ENCODE measurements at regions not wholly inside any gene's neighbourhood (a gene's known extent, or its start where the extent isn't known, plus 50 kb on each side); places are given as distances from the start of the nearest gene placed in this dataset.

GRCh38 chr21:28397040-28397439 lies 595.6 kb downstream of the LTN1 start:
- Mint-ChIP-seq H3K9me3 (ENCODE audit: unreplicated experiment) (peaks cover 11% of the 10 kb centered on the region), H3K4me1 (ENCODE audit: low read depth, unreplicated experiment) (no peaks in the 10 kb centered on the region), H3K27me3 (ENCODE audit: low read depth, unreplicated experiment) (no peaks in the 10 kb centered on the region), H3K36me3 (ENCODE audit: low read depth, unreplicated experiment) (no peaks in the 10 kb centered on the region), H3K4me3 (ENCODE audit: unreplicated experiment) (no peak overlapping the region), H3K27ac (ENCODE audit: unreplicated experiment) (no peak overlapping the region)
- H3K4me3 ChIP-seq (ENCODE audit: insufficient read depth, low read depth, low read length) = no peak overlapping the region
- no peak overlapping the region for H3K4me2 ChIP-seq (ENCODE audit: low read length)
- no peaks in the 10 kb centered on the region for H3K4me1 ChIP-seq (ENCODE audit: insufficient read depth, low read length)
- no peaks in the 10 kb centered on the region for H3K79me2 ChIP-seq (ENCODE audit: insufficient read depth, low read length)
- H3K36me3 ChIP-seq (ENCODE audit: insufficient read depth, low read length) = no peaks in the 10 kb centered on the region
- no peak for DNase-seq (ENCODE audit: low read depth)
- H2AFZ ChIP-seq (ENCODE audit: low read depth, low read length) = no peak overlapping the region
- H3K9me3 ChIP-seq (ENCODE audit: insufficient read depth, low read depth, low read length) = peaks cover 5% of the 10 kb centered on the region
- no peak for FAIRE-seq
- H3K27ac ChIP-seq (ENCODE audit: low read depth, low read length) = no peak overlapping the region
- TF ChIP-seq EZH2 (IDR thresholded peaks at IDR 0.05; ENCODE audit: insufficient read depth, low read length) (no peak), CTCF (IDR thresholded peaks at IDR 0.05; ENCODE audit: insufficient read depth, low read depth, low read length) (no peak)
- H3K27me3 ChIP-seq (ENCODE audit: insufficient read depth, low read length) = no peaks in the 10 kb centered on the region
- H3K9ac ChIP-seq (ENCODE audit: low read length) = no peak overlapping the region
- no peaks in the 10 kb centered on the region for H4K20me1 ChIP-seq (ENCODE audit: insufficient read depth, low read length)

GRCh38 chr21:28396421-28396820 lies 596.3 kb downstream of the LTN1 start:
- Mint-ChIP-seq H3K36me3 (ENCODE audit: low read depth, unreplicated experiment) (no peaks in the 10 kb centered on the region), H3K9me3 (ENCODE audit: unreplicated experiment) (peaks cover 11% of the 10 kb centered on the region), H3K4me3 (ENCODE audit: unreplicated experiment) (no peak overlapping the region), H3K27ac (ENCODE audit: unreplicated experiment) (no peak overlapping the region), H3K4me1 (ENCODE audit: low read depth, unreplicated experiment) (no peaks in the 10 kb centered on the region), H3K27me3 (ENCODE audit: low read depth, unreplicated experiment) (no peaks in the 10 kb centered on the region)
- Histone ChIP-seq H3K79me2 (ENCODE audit: insufficient read depth, low read length) (no peaks in the 10 kb centered on the region), H2AFZ (ENCODE audit: low read depth, low read length) (no peak overlapping the region), H3K4me1 (ENCODE audit: insufficient read depth, low read length) (no peaks in the 10 kb centered on the region), H3K27me3 (ENCODE audit: insufficient read depth, low read length) (no peaks in the 10 kb centered on the region), H3K27ac (ENCODE audit: low read depth, low read length) (no peak overlapping the region), H3K36me3 (ENCODE audit: insufficient read depth, low read length) (no peaks in the 10 kb centered on the region), H4K20me1 (ENCODE audit: insufficient read depth, low read length) (no peaks in the 10 kb centered on the region), H3K4me2 (ENCODE audit: low read length) (no peak overlapping the region), H3K4me3 (ENCODE audit: insufficient read depth, low read depth, low read length) (no peak overlapping the region), H3K9me3 (ENCODE audit: insufficient read depth, low read depth, low read length) (peaks cover 5% of the 10 kb centered on the region), H3K9ac (ENCODE audit: low read length) (no peak overlapping the region)
- TF ChIP-seq EZH2 (IDR thresholded peaks at IDR 0.05; ENCODE audit: insufficient read depth, low read length) (no peak), CTCF (IDR thresholded peaks at IDR 0.05; ENCODE audit: insufficient read depth, low read depth, low read length) (no peak)
- DNase-seq (ENCODE audit: low read depth) (no peak), FAIRE-seq (no peak)

- Histone ChIP-seq H4K20me1 (ENCODE audit: insufficient read depth, low read length) (no peaks in the 10 kb centered on the region), H2AFZ (ENCODE audit: low read depth, low read length) (no peak overlapping the region), H3K4me2 (ENCODE audit: low read length) (no peak overlapping the region), H3K79me2 (ENCODE audit: insufficient read depth, low read length) (no peaks in the 10 kb centered on the region), H3K27me3 (ENCODE audit: insufficient read depth, low read length) (no peaks in the 10 kb centered on the region), H3K4me3 (ENCODE audit: insufficient read depth, low read depth, low read length) (no peak overlapping the region), H3K27ac (ENCODE audit: low read depth, low read length) (no peak overlapping the region), H3K4me1 (ENCODE audit: insufficient read depth, low read length) (no peaks in the 10 kb centered on the region), H3K9me3 (ENCODE audit: insufficient read depth, low read depth, low read length) (peaks cover 5% of the 10 kb centered on the region), H3K36me3 (ENCODE audit: insufficient read depth, low read length) (no peaks in the 10 kb centered on the region), H3K9ac (ENCODE audit: low read length) (no peak overlapping the region)
- no peaks in the 10 kb centered on the region for H3K36me3 Mint-ChIP-seq (ENCODE audit: low read depth, unreplicated experiment)
- TF ChIP-seq EZH2 (IDR thresholded peaks at IDR 0.05; ENCODE audit: insufficient read depth, low read length) = no peak
- no peak for TF ChIP-seq CTCF (IDR thresholded peaks at IDR 0.05; ENCODE audit: insufficient read depth, low read depth, low read length)
- no peaks in the 10 kb centered on the region for H3K4me1 Mint-ChIP-seq (ENCODE audit: low read depth, unreplicated experiment)
- no peak overlapping the region for H3K27ac Mint-ChIP-seq (ENCODE audit: unreplicated experiment)
- H3K4me3 Mint-ChIP-seq (ENCODE audit: unreplicated experiment) = no peak overlapping the region
- no peaks in the 10 kb centered on the region for H3K27me3 Mint-ChIP-seq (ENCODE audit: low read depth, unreplicated experiment)
- FAIRE-seq (no peak), DNase-seq (ENCODE audit: low read depth) (peak; percentile 29)
- peaks cover 5% of the 10 kb centered on the region for H3K9me3 Mint-ChIP-seq (ENCODE audit: unreplicated experiment)
Measured at GRCh38 chr21:28393279-28393678, 599.4 kb downstream of the LTN1 start.
